IMR-90 (cell line): ENCODE measurements at regions not wholly inside any gene's neighbourhood (a gene's known extent, or its start where the extent isn't known, plus 50 kb on each side); places are given as distances from the start of the nearest gene placed in this dataset.

Experiments used
- ATAC-seq: fragments of 200-7000 bp; cut with Tn5 transposase; 2 replicates; pipeline ENCODE4 v1.9.1; 2020; ENCODE audit warnings: low read depth, mild to moderate bottlenecking, moderate library complexity
- BruUV-seq: library from RNA; stranded (reverse); fragments of 400-500 nt; replicated peaks from 2 replicates; lab custom pipeline; 2021; lab: Mats Ljungman, UMichigan
- CTCF ChIA-PET: fragments of 300-600 bp; formaldehyde crosslinking; extraction: SDS; loops from one replicate; lab custom pipeline; 2021; ENCODE audit warnings: antibody characterized with exemption; lab: Yijun Ruan, JAX
- POLR2A ChIA-PET: fragments of 300-600 bp; sonication (Branson Sonifier 250); formaldehyde crosslinking; loops from one replicate; lab custom pipeline; 2022; ENCODE audit warnings: antibody characterized with exemption; ENCODE audit not compliant: unreplicated experiment; lab: Charles Lee
- DNase-seq: peaks from one replicate; pipeline ENCODE4 v3.0.0; 2013
- H2AFZ ChIP-seq: replicated peaks from 2 replicates; pipeline ENCODE3; 2013; ENCODE audit warnings: low read length, mild to moderate bottlenecking; ENCODE audit not compliant: poor library complexity
- H2AK5ac ChIP-seq: 2 replicates; pipeline ENCODE4 v1.6.1; 2013; ENCODE audit warnings: low read depth, low read length, inconsistent platforms
- H2AK9ac ChIP-seq: replicated peaks from 2 replicates; pipeline ENCODE3; 2013; ENCODE audit warnings: mild to moderate bottlenecking, low read depth, low read length, moderate library complexity; ENCODE audit not compliant: poor library complexity
- H2BK120ac ChIP-seq: 2 replicates; pipeline ENCODE4 v1.6.1; 2013; ENCODE audit warnings: low read depth, low read length, inconsistent platforms
- H2BK15ac ChIP-seq: 3 replicates; pipeline ENCODE4 v1.6.1; 2013; ENCODE audit warnings: low read depth, low read length, inconsistent platforms
- H2BK20ac ChIP-seq: 2 replicates; pipeline ENCODE4 v1.6.1; 2013; ENCODE audit warnings: low read depth, mild to moderate bottlenecking, inconsistent platforms, low read length, moderate library complexity
- H2BK5ac ChIP-seq: 2 replicates; pipeline ENCODE4 v1.6.1; 2013; ENCODE audit warnings: mild to moderate bottlenecking, low read depth, low read length, inconsistent platforms; ENCODE audit not compliant: poor library complexity, severe bottlenecking
- H3K14ac ChIP-seq: replicated peaks from 2 replicates; pipeline ENCODE4 v1.6.1; 2013; ENCODE audit warnings: low read depth, low read length, inconsistent platforms
- H3K18ac ChIP-seq: 2 replicates; pipeline ENCODE4 v1.6.1; 2013; ENCODE audit warnings: low read depth, low read length, control low read depth
- H3K23ac ChIP-seq: 2 replicates; pipeline ENCODE4 v1.6.1; 2013; ENCODE audit warnings: low read depth, low read length, inconsistent platforms
- H3K27ac ChIP-seq: 2 replicates; pipeline ENCODE4 v1.5.1; 2013; ENCODE audit warnings: mild to moderate bottlenecking, control low read depth, low read length; ENCODE audit not compliant: insufficient read depth
- H3K27me3 ChIP-seq: 2 replicates; pipeline ENCODE4 v1.6.1; 2013; ENCODE audit warnings: low read length; ENCODE audit not compliant: control insufficient read depth, insufficient read depth
- H3K36me3 ChIP-seq: 2 replicates; pipeline ENCODE4 v1.6.1; 2013; ENCODE audit warnings: low read length, mixed read lengths; ENCODE audit not compliant: control insufficient read depth, insufficient read depth
- H3K4ac ChIP-seq: 2 replicates; pipeline ENCODE4 v1.6.1; 2013; ENCODE audit warnings: low read depth, low read length, inconsistent platforms
- H3K4me1 ChIP-seq: 2 replicates; pipeline ENCODE4 v1.6.1; 2013; ENCODE audit warnings: low read length, mixed read lengths; ENCODE audit not compliant: control insufficient read depth, insufficient read depth
- H3K4me2 ChIP-seq: 2 replicates; pipeline ENCODE4 v1.6.1; 2013; ENCODE audit warnings: low read depth, mild to moderate bottlenecking, control low read depth, low read length, moderate library complexity
- H3K4me3 ChIP-seq: 2 replicates; pipeline ENCODE4 v1.5.1; 2013; ENCODE audit warnings: low read depth, mild to moderate bottlenecking, control low read depth, low read length, moderate library complexity; ENCODE audit not compliant: insufficient read depth
- H3K56ac ChIP-seq: 2 replicates; pipeline ENCODE4 v1.6.1; 2013; ENCODE audit warnings: low read length, inconsistent platforms; ENCODE audit not compliant: insufficient read depth; ENCODE audit errors: extremely low read depth
- H3K79me1 ChIP-seq, 2 experiments: 2 replicates each; pipeline ENCODE4 v1.6.1; 2013; ENCODE audit warnings: low read length in 2 of 2, inconsistent platforms in 1 of 2, low read depth in 1 of 2
- H3K9ac ChIP-seq: 2 replicates; pipeline ENCODE4 v1.6.1; 2013; ENCODE audit warnings: low read depth, low read length, control low read depth
- H3K9me1 ChIP-seq: 2 replicates; pipeline ENCODE4 v1.6.1; 2013; ENCODE audit warnings: low read length, inconsistent platforms; ENCODE audit not compliant: insufficient read depth
- H3K9me3 ChIP-seq: 2 replicates; pipeline ENCODE4 v1.6.1; 2013; ENCODE audit warnings: low read length; ENCODE audit not compliant: control insufficient read depth, insufficient read depth
- H4K20me1 ChIP-seq: 2 replicates; pipeline ENCODE4 v1.6.1; 2013; ENCODE audit warnings: low read length, inconsistent platforms; ENCODE audit not compliant: insufficient read depth
- H4K5ac ChIP-seq: 2 replicates; pipeline ENCODE4 v1.6.1; 2013; ENCODE audit warnings: mild to moderate bottlenecking, low read depth, low read length, control low read depth
- H4K8ac ChIP-seq, 2 experiments: 2 replicates each; pipeline ENCODE4 v1.6.1; 2013; ENCODE audit warnings: low read depth in 2 of 2, low read length in 2 of 2, control low read depth in 1 of 2, inconsistent platforms in 1 of 2
- H4K91ac ChIP-seq: 2 replicates; pipeline ENCODE4 v1.6.1; 2013; ENCODE audit warnings: low read depth, low read length, inconsistent platforms; ENCODE audit not compliant: insufficient read depth
- BHLHE40 ChIP-seq: fragments of 150-350 bp; IDR thresholded peaks from 2 replicates; pipeline ENCODE4 v1.6.1; 2016; ENCODE audit warnings: mild to moderate bottlenecking, low read depth, low read length
- CEBPB ChIP-seq: IDR thresholded peaks from 2 replicates; pipeline ENCODE4 v1.6.1; 2012; ENCODE audit warnings: low read depth, low read length, improper control_type of control experiment
- CHD1 ChIP-seq: IDR thresholded peaks from 2 replicates; pipeline ENCODE4 v1.6.1; 2012; ENCODE audit warnings: low read depth, low read length, improper control_type of control experiment
- CTCF ChIP-seq: conservative IDR thresholded peaks from 2 replicates; pipeline ENCODE4 v1.5.1; 2012; ENCODE audit warnings: mild to moderate bottlenecking, low read depth, low read length, improper control_type of control experiment
- ELK1 ChIP-seq: fragments of 150-350 bp; IDR thresholded peaks from 2 replicates; pipeline ENCODE4 v1.6.1; 2016; ENCODE audit warnings: low read depth, mild to moderate bottlenecking, low read length, moderate library complexity, borderline replicate concordance
- MAZ ChIP-seq: IDR thresholded peaks from 2 replicates; pipeline ENCODE4 v1.6.1; 2012; ENCODE audit warnings: low read depth, mild to moderate bottlenecking, low read length, improper control_type of control experiment, moderate library complexity, borderline replicate concordance
- NFE2L2 ChIP-seq: fragments of 150-350 bp; IDR thresholded peaks from 2 replicates; pipeline ENCODE4 v1.6.1; 2016; ENCODE audit warnings: low read depth, mild to moderate bottlenecking, low read length
- SMC3 ChIP-seq: fragments of 150-350 bp; IDR thresholded peaks from 2 replicates; pipeline ENCODE4 v1.6.1; 2016; ENCODE audit warnings: low read depth, mild to moderate bottlenecking, antibody characterized with exemption, low read length, moderate library complexity
- WGBS, 2 experiments: methylation state at CpG; one replicate each; pipeline versions ENCODE4 v1.1.5 to v1.1.7; 2013; ENCODE audit warnings: missing lambda C conversion rate in 2 of 2; ENCODE audit not compliant: insufficient read length in 1 of 2; ENCODE audit errors: extremely low coverage in 2 of 2; 5-methylcytosine and 5-hydroxymethylcytosine counted together
- dilution Hi-C: fragments of 300-500 bp; cut with HindIII; formaldehyde crosslinking; loops from one replicate; pipeline ENCODE4 v1.14.3; 2018; ENCODE audit warnings: low sequenced_read_pairs; ENCODE audit not compliant: unreplicated experiment
- in situ Hi-C: fragments of 300-500 bp; cut with MboI; formaldehyde crosslinking; loops from 3 replicates; pipeline ENCODE4 v1.14.3; 2019; ENCODE audit warnings: low sequenced_read_pairs, inconsistent platforms, mixed read lengths
- intact Hi-C: fragments of 100-400 bp; cut with micrococcal nuclease; formaldehyde crosslinking; loops from 2 replicates; pipeline ENCODE4 v1.10.0; 2022

GRCh38 chr4:159463235-159463634, 360.4 kb downstream of the RAPGEF2 start:
- no peak overlapping the region for H3K4me2 ChIP-seq
- no peak overlapping the region for H3K23ac ChIP-seq
- H3K56ac ChIP-seq: no peak overlapping the region
- TF ChIP-seq ELK1 (no peak), CTCF (no peak), SMC3 (no peak), MAZ (no peak), CEBPB (no peak), CHD1 (no peak), BHLHE40 (no peak), NFE2L2 (no peak)
- no peak overlapping the region for H3K14ac ChIP-seq
- H4K8ac ChIP-seq: no peak overlapping the region
- BruUV-seq: no TSS peak
- intact Hi-C loops (no loop called here), in situ Hi-C loops (no loop called here), dilution Hi-C loops (no loop called here)
- H4K20me1 ChIP-seq: no peaks in the 10 kb centered on the region
- CTCF ChIA-PET: no interaction called here
- no peaks in the 10 kb centered on the region for H3K4me1 ChIP-seq
- H3K36me3 ChIP-seq: no peaks in the 10 kb centered on the region
- no peak overlapping the region for H2BK120ac ChIP-seq
- POLR2A ChIA-PET: no interaction called here
- no peak overlapping the region for H3K18ac ChIP-seq
- no peak overlapping the region for H4K5ac ChIP-seq
- H3K4me3 ChIP-seq: no peak overlapping the region
- H3K9ac ChIP-seq: no peak overlapping the region
- no peak overlapping the region for H2AFZ ChIP-seq
- no peak overlapping the region for H2AK9ac ChIP-seq
- DNase-seq: no peak
- no peak overlapping the region for H2AK5ac ChIP-seq
- H4K91ac ChIP-seq: no peak overlapping the region
- H2BK20ac ChIP-seq: no peak overlapping the region
- ATAC-seq: no peak
- WGBS, 2 experiments: no CpG with 5 or more reads among the region's 2 CpGs
- H3K27ac ChIP-seq: no peak overlapping the region
- H2BK15ac ChIP-seq: no peak overlapping the region
- H3K9me3 ChIP-seq: peaks cover 5% of the 10 kb centered on the region; the same call in 1 of the 2 replicates
- peaks cover 2% of the 10 kb centered on the region; the same call in 1 of the 2 replicates for H3K27me3 ChIP-seq
- H3K79me1 ChIP-seq: no peaks in the 10 kb centered on the region
- H3K9me1 ChIP-seq: no peaks in the 10 kb centered on the region
- no peak overlapping the region for H2BK5ac ChIP-seq
- H3K4ac ChIP-seq: no peak overlapping the region
